ENCODE measurements at regions not wholly inside any gene's neighbourhood (a gene's known extent, or its start where the extent isn't known, plus 50 kb on each side); places are given as distances from the start of the nearest gene placed in this dataset.
A peak's percentile ranks its signal among the peaks of the same experiment; 100 is the strongest.
"Not testable (repeated sequence)": the region's sequence is repeated elsewhere in the genome, so short reads cannot be mapped to it uniquely, and the experiment has no call there.

DNA sequence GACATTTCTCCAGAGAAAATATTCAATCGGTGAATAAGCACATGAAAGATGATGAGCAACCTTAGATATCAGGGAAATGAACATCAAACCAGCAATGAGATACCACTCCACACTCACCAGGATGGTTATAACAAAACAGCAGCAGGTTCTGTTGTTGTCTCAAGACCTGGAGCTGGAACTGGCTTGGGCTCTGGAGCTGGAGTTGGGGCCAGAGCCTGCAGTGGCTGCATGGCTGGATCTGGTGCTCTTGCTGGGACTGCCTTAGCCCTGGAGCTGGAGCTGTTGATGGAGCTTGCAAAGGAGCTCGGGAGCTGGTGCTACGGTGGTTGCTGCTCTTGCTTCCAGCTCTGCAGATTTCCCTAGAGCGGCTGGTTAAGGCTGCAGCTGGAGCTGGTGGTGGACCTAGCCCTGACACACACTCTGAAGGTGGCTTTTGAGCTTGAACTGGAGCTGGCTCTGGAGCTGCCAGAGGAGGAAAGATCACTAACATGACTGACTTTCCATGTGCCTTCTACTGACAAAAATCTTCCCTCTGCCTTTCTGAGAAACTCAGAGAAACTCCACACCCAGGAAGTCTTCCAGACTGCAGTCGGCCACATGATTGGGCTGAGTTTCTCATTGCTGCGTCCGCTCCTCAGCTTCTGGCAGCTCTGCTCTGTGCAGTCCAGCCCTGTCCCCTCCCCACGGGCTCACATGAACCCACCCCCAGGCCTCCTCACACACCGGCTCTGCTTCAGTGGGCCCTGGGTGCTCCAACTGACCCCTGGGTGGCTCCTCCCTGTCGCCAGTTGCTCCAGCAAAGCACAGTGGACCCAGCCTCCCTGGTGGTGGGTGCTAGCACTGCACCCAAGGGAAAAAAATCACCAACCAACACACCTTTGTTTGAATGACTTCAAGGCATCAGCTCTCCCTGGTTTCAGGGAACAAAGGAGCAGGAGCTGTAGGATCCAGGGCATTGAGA, 139.1 kb upstream of the FMN2 start:
- FAIRE-seq = no peak

DNA sequence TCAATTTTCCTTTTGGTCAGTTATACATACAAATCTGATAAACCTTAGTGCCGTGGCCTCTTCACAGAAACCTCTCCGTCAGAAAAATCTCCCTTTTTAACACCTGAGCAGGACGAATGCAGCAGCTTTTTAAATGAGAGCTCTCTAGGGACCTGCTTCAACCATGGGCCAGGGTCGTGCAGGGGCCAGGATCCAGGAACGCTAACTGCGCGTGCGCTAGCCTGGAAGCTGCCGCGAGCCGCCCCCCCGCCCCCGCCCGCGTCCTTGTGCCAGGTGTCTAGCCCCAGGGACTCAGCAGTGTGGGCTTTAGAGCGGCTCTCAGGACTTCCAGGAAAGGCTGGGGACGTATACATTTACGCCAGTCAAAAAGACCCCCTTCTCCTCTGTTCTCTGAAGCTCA, 136.8 kb upstream of the FMN2 start:
- FAIRE-seq = no peak

DNA sequence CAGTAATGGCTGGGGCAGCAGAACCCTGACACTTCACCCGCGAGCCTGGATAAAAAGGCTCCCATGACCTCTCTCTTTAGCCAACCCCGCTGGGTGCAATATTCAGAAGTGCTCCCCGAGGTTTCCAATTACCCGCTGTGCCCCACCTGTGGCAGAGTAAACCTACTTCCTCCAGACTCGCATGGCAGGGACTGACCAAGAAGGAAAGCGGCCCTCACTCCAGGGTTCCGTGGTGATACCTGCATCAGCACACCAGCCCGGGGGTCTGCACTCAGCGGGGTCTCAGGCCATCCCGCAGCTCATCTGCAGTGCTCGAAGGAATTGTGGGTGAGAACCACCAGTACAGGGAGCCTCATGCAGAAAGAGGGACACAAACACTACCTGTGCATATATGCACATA, 136.3 kb upstream of the FMN2 start:
- FAIRE-seq = no peak

DNA sequence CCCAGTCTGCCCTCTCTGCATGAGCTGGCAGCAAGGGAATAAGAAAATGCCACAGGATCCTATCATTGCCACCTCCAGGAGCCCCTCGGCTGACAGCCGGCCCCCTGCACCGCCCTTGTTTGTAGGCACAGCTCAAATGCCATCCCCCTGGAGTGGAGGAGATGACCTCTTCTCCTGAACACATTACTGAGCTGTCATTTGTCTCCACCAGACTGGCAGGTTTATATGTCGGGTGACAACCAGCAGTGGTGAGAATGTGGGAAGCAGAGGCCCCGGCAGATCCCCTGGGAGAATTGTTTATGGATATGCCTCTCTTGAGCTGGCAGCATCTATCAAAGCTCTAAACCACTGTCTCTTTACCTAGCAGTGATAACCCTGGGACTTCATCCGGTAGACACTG, 135.4 kb upstream of the FMN2 start:
- FAIRE-seq = no peak

DNA sequence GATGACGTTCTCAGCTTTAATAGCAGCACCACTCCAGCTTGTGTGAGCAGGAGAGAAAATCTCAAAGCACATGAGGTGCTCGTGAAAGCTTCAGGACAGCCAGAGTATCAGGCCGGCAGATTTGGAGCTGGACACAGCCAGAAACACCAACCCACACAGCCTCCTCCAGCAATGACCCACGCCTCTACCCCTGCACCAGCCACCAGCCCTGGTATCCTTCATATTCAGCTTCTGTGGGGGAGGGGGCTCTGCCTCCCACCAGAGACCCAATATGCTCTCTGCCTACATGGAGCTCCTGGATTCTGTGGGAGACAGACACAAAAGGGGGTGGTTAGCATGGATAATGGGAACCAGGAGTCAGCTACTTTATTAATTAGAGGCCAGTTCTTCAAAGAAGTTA, 133.6 kb upstream of the FMN2 start:
- no peak for FAIRE-seq

DNA sequence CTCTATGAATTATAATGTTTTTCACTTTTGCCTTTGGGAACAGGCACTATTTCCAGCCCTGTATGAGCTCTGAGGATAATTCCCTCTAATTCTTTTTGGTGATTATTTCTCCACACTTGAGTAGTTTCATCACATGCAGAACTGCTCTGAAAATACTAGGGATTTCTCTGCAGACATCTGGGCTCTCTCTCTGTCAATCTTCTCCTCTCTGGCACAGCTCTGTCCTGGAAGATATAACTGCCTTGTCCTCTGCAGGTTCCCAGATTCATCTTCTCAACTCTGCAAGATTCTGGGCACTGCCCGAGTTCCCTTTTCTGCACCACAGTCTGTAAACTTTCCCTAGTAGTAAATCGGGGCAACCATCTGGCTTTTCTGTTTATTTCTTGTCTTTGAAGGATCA, 131.3 kb upstream of the FMN2 start:
- no peak for FAIRE-seq

DNA sequence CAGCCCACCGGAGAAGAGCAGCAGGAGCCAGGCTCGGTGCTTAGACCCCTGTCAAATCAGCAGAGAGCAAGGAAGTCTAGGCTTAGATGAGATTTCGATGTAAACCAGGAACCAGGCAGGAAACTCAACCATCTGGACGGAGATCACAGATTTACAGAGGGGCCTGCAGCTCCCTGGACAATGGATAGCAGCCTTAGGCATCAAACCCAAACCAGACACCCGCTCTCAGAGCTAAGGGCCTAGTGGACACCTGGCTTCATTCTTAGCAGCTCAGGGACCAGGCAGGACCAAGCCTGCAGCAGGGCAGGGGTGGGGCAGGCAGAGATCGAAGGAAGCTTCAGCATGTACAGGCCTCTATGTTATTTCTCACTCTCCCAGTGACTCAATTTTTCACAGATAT, 127.8 kb upstream of the FMN2 start:
- FAIRE-seq = no peak

DNA sequence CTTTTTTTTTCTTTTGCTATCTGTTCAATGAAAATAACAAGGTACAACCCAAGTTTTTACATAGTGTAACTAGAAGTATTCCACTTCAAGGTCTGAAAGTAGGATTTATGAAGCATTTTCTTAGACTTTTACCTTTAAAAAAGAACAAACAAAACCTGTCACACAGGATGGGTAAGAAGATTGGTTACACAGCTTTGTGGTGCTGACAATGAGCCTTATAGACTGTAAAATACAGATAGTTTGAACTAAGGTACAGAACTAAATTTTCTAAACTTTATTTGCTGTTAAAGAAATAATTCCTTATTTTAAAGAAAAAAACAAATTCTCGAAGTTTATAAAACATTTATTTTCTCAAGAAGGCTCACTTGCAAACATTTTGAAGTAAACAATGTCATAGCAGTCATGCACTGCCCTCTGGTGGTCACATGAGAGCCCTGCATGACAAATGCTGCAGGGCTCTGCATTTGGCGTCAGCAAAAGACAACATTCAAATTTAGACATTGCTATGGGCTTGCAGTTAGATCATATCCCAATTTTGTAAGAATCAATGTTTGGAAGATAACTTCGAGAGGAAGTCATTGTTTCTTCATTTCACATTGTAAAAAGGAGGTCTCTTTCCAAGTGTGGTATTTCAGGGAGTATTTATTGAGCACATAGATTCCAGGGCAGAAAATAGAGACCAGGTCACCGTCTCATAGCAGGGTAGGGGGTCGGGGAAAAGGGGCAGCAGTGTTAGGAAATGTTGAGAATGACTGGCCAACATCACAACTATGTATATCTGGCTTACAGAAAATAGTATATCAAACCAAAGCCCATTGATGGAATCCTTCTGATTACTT, 115.3 kb upstream of the FMN2 start:
- peak; percentile 88 for FAIRE-seq

DNA sequence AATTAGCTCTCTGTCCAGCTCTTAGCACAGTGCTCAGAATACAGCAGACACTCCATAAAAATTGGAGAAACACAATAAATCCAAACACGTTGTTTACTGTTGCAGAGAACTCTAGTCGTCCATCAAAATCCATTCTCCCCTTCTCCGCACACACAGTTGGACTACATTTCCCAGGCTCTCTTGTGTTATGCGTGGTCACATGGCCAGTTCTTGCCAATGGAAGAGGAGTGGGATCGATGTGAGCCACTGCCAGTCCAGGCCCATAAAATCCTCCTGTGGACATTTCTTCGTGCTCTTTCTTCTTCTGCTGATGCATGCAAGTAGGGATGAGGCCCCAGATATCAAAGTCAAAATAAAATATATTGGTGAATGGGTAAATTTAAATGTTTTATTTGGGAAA, 114.3 kb upstream of the FMN2 start:
- FAIRE-seq = no peak

DNA sequence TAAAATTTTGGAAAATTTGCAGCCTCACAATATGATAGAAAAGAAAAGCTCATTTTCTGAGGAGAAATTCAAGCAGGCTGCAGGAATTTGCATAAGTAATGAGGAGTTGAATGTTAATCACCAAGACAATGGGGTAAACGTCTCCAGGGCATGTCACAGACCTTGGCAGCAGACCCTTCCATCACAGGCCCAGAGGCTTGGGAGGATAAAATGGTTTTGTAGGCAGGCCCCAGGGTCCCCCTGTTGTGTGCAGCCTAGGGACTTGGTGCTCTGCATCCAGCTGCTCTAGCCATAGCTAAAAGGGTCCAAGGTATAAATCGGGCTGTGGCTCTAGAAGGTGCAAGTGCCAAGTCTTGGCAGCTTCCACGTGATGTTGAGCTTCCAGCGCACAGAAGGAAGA, 112.2 kb upstream of the FMN2 start:
- FAIRE-seq = no peak

DNA sequence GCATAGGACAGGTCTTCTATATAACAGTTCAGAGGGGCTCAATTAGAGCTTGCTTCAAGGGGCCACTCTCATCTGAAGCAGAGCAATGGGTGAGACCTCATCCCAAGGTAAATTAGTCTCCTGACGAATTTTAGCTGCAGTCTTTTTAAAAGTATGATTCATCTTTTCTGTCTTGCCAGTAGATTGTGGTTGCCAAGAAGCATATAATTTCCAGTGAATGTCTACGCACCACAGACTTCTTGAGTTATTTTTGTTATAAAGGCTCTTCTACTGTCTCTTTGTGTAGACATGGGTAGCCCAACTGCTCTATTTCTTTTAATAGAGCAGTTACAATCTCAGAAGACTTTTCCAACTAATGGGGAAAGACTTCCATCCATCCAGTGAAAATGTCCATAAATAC, 108.9 kb upstream of the FMN2 start:
- no peak for FAIRE-seq

DNA sequence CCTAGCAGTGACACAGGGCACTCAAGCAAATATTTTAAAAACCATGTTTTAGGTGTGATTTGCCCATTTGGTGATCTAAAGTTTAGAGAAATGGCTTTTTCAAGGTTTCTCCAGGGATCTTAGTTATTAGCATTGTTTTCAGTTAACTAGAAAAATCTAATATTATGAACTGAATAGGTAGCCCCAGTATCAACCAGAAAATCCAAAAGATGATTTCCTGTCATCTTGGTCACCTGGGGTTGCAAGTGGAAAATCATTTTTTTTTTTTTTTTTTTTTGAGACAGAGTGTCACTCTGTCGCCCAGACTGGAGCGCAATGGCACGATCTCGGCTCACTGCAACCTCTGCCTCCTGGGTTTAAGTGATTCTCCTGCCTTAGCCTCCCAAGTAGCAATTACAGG, 106.6 kb upstream of the FMN2 start:
- FAIRE-seq = no peak

DNA sequence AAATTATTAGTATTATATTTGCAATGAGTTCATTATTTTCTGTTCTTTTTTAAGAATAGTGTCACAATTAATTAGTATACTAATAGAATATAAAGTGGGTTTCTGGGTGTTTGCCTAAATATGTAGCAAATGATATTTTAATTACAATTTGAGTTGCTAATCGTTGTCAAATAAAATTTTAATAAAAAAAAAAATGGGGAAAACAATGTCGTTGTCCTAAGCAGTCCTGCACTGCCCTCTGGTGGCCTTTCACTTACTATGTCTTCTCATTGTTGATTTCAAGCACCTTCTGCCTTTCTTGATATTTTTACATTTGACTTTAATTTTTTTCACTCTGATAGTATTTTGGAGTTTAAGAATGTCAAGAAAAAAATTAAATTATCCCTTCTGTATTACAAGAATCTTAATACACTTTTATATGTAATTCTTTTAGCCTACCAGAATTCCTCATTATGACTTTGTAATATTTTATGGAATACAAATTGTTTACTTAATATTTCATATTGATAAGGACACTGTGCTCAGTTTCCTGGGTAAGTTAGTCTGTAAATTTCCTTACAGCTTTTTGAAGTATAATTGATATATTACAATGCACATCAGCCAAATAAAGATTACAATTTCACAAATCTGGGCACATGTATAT, 104.5 kb upstream of the FMN2 start:
- peak; percentile 94 for FAIRE-seq

DNA sequence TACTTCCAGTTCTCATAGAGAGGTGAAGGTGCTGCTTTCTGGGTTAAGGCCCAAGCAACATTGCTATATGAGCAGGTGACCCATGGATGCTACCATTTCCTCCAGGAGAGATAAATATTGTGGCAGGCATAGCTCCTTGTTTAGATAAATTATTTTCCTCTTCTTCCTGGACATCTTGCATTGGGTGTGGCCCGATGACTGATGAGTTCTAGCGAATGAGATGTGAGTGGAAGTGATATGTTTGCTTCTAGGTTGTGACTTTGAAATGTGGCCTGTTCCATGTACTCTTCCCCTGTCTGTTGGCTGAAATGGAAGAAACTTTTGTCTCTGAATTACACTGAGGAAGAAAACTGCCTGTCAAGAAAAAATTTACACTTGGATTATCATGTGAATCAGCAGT, 101.7 kb upstream of the FMN2 start:
- FAIRE-seq = no peak

DNA sequence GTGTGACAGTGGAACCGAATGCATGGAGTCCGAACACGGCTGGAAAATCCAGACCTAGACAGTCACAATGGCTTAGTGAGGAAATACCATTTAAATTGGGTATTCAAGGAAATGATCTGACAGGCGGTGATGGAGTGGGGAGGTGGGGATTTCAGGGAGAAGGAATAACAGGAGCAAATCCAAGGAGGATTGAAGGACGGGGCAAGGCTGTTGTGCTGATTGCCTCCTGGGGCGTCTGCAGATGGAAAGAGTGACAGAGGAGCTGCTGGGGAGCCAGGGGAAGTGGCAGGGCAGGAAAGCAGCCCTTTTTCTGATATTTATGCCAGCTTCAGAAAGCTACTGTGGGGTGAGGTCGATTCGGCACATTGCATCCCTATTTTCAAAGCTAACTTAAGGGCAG, 99.1 kb upstream of the FMN2 start:
- FAIRE-seq = not testable (repeated sequence)

DNA sequence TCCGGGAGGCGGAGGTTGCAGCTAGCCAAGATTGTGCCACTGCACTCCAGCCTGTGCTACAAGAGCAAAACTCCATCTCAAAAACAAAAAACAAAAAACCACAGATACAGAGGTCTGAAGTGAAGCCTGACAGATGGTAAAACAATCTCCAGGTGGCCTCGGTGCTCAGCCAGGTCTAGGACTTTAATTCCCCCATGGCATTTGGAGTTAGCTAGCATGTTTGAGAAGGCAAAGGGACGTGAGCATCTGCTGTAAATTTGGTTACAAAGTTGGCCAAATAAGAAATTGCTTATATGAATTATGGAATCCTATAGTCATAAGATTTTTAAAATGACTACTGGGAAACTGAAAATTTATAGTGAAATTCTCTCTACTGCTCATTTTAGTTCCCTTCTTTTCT, 98.3 kb upstream of the FMN2 start:
- no peak for FAIRE-seq

DNA sequence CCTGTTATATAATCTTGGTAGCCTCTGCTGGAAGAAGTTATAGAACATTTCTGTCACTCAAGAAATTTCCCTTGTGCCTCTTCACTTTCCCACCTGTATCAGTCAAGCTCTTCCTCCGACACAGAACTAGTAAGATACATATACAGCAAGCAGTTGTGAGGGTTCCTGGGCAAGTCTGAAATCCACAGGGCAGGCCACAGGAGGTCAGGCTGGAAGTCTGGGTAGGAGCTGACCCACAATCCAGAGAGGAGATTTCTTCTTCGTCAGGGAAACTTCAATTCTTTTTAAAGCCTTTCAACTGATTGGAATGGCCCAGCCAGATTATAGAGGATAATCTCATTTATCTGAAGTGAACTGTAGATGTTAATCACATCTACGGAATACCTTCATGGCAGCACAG, 96.4 kb upstream of the FMN2 start:
- FAIRE-seq = no peak

DNA sequence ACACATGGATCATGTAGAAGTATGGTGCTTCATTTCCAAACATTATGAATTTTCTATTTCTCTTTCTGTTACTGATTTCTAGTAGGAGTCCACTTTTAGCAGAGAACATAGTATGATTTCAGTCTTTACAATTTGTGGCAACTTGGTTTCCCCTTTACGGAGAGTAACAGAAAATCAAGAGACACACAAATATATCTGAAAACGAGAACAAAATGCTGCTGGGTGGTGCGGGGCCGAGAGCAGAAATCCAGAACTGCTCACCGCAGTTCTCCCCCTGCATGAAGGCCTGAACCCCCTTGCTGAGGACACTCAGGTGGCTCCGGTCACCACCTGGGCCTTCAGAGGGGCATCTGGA, 94.5 kb upstream of the FMN2 start:
- FAIRE-seq = no peak

DNA sequence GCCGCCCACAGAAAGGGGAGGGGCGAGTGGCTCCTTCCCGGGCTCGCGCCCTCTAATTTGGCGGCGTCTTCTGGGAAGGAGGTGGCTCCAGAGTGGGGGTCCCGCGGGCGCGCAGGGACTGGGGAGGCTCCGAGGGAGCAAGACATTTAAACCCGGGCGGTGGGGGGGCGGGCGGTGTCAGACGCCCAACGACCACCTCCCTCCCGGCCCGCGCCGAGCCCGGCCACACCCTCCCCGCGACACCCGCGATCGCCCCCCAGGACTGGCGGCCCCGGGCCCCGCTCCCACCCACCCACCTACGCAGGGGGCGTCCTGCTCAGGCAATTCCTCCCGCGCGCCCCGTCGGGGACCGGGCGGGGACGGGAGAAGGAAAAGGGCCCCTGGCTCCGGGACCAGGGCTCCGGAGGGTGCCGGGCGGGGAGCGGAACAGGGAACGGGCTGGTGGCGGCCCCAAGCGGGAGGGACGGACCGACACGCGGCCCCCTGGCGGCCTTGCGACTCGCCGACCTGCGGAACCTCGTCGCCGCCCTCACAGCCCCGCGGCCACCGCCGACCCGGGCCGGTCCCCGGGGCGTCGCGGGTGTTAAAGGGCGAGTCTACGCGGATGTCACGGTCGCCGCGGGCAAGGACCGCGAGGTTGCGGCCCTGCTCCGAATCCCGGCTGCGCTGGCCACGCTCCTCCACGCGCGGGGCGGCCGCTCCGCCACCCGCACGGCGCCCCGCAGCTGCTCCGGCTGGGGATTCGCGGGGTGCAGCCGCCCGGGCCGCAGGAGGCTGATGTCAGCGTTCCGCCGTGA, 94.0 kb upstream of the FMN2 start:
- no peak for FAIRE-seq

DNA sequence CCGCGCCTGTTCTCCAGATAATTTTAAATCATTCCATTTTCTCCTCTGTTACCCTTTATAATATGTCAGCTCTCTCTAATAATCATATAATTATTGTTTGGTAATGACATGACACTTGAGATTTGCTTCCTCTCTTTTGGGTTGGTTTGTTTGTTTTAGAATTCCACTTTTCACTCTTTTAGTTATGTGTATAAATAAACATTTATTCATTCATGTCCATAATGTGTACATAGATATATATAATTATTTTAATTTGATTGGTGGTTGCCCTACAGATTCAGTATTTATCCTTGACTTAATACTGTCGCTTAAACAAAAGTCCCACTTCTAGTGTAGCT, 93.4 kb upstream of the FMN2 start:
- FAIRE-seq = no peak

DNA sequence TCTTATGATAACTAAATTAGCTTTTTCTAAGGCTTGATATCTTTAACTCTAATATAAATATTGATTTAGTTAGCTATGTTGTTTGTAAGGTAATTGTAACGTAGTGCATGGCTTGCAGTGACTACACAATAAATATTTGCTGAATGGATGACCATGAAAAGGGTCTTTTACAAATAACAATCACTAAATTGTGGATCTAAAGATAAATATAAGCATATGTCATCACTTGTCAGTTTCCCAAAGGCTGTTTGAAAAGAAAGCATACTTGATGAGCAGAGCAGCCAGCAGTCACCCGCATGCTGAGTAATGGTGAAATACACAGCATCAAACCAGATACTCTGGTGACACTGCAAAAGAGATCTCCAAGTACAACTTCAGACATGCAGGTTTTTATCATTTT, 92.5 kb upstream of the FMN2 start:
- FAIRE-seq = no peak

DNA sequence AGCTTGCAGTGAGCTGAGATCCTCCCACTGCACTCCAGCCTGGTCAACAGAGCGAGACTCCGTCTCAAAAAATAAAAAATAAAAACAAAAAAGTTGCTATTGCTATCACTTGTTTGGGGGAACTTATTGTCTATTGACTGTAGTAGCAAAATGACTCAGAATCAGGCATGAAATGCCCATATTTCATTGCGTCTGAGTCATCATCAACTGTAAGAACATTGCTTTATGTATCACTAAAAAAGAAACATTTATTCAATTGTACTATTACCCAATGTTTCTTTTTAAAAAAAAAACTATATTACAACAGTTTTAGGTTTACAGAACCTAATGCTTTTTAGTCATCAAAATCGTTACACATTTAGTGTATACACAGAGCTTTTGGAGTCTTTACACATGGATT, 91.0 kb upstream of the FMN2 start:
- FAIRE-seq = no peak

DNA sequence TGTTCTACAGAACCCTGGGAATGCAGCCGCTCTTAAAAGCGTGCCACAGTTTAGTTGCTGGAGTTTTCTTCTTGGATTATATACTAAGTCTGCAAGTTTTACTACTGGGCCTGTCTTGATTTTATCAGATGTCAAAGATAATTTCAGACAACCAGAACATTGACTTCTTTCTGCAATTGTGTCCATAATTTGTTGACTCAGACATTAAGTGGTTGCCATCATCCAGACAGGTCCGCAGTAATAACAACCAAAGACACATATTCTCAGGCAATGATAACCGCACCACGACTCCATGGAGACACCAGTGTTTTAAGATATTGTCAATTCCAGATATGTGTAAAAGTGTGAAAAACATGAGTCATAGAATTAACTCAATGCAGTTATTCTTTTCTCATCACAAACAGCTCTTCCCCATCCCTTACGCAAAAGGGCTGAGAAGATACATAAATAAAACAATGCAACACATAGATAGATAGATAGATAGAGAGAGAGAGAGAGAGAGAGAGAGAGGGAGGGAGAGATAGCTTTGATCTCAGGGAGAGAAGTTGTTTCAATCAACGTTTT, 90.4 kb upstream of the FMN2 start:
- FAIRE-seq = no peak
